Activated T-cell treated with anti-CD3 and anti-CD28 coated beads, Interleukin-2, amount 50 U/mL, for 4 hours (primary cell): ENCODE measurements at regions not wholly inside any gene's neighbourhood (a gene's known extent, or its start where the extent isn't known, plus 50 kb on each side); places are given as distances from the start of the nearest gene placed in this dataset.

Experiments
- ATAC-seq, 2 donors: fragments of 200-7000 bp; cut with Tn5 transposase; one replicate each; pipeline ENCODE4 v1.10.0; 2021
- DNase-seq: peaks from one replicate; pipeline ENCODE4 v3.0.0-alpha.2; 2020
- H3K27me3 Mint-ChIP-seq: one replicate; pipeline ENCODE4 v1.8.0; 2021; ENCODE audit warnings: low read depth, mixed read lengths
- H3K36me3 Mint-ChIP-seq: one replicate; pipeline ENCODE4 v1.8.0; 2022; ENCODE audit warnings: mixed read lengths; ENCODE audit not compliant: insufficient read depth
- H3K4me1 Mint-ChIP-seq: one replicate; pipeline ENCODE4 v1.8.0; 2021; ENCODE audit warnings: low read depth, mixed read lengths
- H3K4me3 Mint-ChIP-seq: one replicate; pipeline ENCODE4 v1.8.0; 2021; ENCODE audit warnings: mild to moderate bottlenecking, moderate library complexity, mixed read lengths
- H3K9me3 Mint-ChIP-seq: one replicate; pipeline ENCODE4 v1.8.0; 2021; ENCODE audit warnings: mixed read lengths

DNA sequence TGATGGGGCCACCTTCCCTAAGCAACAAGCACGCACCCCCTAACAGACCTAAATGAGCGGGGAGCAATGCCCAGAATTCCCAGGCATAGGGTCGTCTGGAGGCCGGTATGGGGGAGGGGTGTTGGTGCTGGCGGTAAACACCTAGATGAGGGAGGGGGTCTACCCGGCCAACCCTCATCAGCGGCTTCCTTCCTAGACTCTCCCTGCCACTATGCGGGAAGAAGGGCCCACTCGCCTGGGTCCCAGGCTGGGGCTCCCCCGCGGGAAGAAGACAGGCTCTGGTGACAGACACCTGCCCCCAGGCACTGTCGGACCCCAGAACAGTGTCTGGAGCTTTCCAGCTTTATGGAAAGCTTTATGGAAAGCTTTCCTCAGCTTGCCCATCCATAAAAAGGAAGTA is 519.0 kb upstream of the SEMA6A start:
- Mint-ChIP-seq H3K27me3 (no peaks in the 10 kb centered on the region), H3K4me1 (no peaks in the 10 kb centered on the region), H3K9me3 (no peaks in the 10 kb centered on the region), H3K4me3 (no peak overlapping the region), H3K36me3 (no peaks in the 10 kb centered on the region)
- no peak for DNase-seq
- no peak for ATAC-seq

DNA sequence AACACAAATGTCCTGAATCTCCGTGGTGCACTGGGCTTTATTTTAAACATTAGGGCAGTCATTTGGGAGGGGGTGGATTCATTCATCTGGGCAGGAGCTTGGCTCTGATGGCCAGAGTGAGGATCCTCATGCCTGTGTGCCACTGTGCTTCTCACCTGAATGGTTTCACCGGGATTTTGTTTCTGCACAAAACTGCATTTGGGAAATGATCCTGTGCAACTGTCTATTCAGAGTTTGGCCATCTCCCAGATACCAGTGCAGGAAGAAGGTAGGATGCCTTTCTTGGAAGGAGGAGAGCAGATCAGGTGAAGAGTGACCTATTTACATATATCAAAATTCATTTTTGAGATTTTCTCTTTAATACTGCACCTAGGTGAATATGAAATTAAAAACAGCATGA is 514.4 kb upstream of the SEMA6A start:
- DNase-seq (no peak), ATAC-seq (no peak)
- Mint-ChIP-seq H3K9me3 (no peaks in the 10 kb centered on the region), H3K4me3 (no peak overlapping the region), H3K4me1 (no peaks in the 10 kb centered on the region), H3K27me3 (no peaks in the 10 kb centered on the region), H3K36me3 (no peaks in the 10 kb centered on the region)

DNA sequence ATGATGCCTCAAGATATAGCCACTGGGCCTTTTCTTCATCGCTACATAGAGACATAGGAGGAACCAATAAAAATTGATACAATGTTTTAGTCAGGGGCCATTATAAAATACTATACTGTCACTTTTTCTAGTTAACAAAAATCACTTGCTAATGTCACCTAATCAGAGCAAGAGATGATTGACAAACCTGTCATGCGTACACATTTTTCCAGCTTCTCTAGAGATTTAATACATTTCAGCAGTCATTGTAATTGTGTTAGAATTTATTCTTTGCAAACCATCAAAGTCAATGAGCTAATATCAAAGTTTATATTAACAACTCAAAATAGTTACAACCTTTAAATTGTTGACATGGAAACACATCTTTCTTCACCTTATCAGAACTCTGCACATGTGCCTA is 513.6 kb upstream of the SEMA6A start:
- Mint-ChIP-seq H3K4me1 (no peaks in the 10 kb centered on the region), H3K4me3 (no peak overlapping the region), H3K36me3 (no peaks in the 10 kb centered on the region), H3K9me3 (no peaks in the 10 kb centered on the region), H3K27me3 (no peaks in the 10 kb centered on the region)
- no peak for ATAC-seq
- no peak for DNase-seq

DNA sequence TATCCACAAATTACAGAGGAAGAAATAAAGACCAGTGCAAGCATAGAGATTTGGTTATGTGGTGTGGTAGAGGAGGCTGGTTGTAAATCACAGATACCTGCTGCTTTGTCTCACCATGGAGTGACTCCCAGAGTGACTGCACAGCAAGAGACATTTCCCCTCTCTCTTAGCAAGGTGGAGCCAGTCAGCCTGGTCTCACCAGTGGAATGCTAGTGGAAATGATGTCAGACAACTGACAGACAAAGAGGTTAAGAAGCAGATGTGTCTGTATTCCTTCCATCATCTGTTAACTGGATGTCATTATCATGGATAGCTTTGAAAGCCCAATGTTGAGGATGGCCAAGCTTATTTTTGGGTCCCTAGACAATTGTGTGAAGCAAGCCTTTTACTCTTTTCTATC is 509.4 kb upstream of the SEMA6A start:
- DNase-seq, result no peak
- Mint-ChIP-seq H3K4me1 (no peaks in the 10 kb centered on the region), H3K27me3 (no peaks in the 10 kb centered on the region), H3K9me3 (no peaks in the 10 kb centered on the region), H3K4me3 (no peak overlapping the region), H3K36me3 (no peaks in the 10 kb centered on the region)
- ATAC-seq, result no peak

DNA sequence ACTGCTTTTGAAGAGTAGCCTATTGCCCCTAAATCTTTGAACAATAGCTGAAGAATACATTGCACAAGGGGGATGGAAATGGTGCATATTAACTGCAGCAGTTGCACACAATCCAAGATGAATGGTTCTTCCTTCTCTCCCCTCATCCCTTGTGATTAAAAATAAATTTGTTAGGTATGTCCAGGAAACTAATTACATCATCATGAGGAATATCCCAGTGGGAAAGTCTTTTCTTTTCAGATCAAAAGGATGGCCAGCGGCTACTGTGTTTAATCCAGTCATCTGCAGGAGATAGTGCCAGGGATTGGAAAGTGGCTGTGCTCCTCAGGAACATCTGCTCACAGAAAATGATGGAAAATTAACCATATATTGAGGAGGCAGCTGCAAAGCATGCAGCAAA is 508.4 kb upstream of the SEMA6A start:
- H3K27me3 Mint-ChIP-seq, result no peaks in the 10 kb centered on the region
- DNase-seq (no peak), ATAC-seq (no peak)
- H3K4me3 Mint-ChIP-seq, result no peak overlapping the region
- no peaks in the 10 kb centered on the region for H3K9me3 Mint-ChIP-seq
- no peaks in the 10 kb centered on the region for H3K36me3 Mint-ChIP-seq
- no peaks in the 10 kb centered on the region for H3K4me1 Mint-ChIP-seq

DNA sequence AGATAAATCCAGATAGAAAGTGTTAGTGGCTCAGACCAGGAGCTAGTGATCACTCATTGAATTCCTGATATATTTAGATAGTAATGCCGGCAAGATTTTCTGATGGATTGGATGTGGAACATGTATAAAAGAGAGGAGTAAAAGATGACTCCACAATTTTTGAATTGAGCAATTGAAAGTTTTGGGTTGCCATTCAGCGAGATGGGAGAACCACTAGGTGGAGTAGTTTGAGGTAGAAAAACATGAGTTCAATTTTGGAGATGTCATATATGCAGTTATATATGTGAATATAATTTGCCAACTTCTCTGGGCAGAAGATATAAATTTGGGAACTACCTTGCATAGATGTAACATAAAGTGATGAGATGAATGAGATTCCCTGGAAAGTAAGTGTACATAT is 502.5 kb upstream of the SEMA6A start:
- H3K27me3 Mint-ChIP-seq, result no peaks in the 10 kb centered on the region
- no peaks in the 10 kb centered on the region for H3K36me3 Mint-ChIP-seq

DNA sequence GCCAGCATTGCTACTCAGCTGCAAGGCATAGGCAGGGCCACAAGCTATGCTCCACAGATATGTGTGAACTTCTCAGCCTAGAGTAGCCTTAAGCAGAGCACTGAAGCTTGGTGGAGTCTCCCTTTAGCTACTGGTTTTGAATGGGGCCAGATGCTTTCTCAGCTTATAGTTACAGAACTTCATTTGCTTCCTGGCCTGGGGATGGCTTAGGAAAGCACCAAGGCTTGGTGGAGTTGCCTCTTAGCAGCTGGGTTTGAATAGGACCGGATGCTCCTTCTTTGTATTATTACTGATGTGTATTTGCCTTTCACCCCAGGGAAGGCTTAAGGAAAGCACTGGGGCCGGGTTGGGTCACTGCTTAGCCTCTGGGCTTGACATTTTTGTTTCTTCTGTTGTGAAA is 497.8 kb upstream of the SEMA6A start:
- peaks cover 12% of the 10 kb centered on the region for H3K9me3 Mint-ChIP-seq
- no peaks in the 10 kb centered on the region for H3K36me3 Mint-ChIP-seq
- H3K4me1 Mint-ChIP-seq, result no peaks in the 10 kb centered on the region
- H3K4me3 Mint-ChIP-seq, result no peak overlapping the region
- no peaks in the 10 kb centered on the region for H3K27me3 Mint-ChIP-seq
- ATAC-seq (no peak), DNase-seq (no peak)

More for the DNA sequence above, 502.5 kb upstream of the SEMA6A start:
- Mint-ChIP-seq H3K4me1 (no peaks in the 10 kb centered on the region), H3K9me3 (peaks cover under 1% of the 10 kb centered on the region), H3K4me3 (no peak overlapping the region)
- no peak for ATAC-seq
- no peak for DNase-seq

DNA sequence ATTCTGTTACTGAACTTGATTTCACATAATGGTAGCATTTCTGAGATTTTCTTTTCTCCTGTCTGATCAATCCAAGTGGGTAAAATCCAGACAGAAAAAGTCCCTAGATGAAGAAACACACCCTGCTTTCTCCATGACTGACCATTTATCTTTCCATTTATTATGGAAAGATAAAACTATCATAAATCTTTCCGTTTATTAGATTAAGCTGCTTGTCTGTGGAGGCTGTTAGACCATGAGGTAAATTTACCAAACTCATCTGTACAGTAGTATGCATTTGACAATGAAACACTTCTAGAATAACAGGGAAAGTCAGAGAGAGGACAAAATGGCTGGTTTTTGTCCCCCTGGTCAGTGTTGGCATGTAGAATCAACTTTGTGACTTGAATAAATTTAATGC is 491.2 kb upstream of the SEMA6A start:
- H3K4me3 Mint-ChIP-seq, result no peak overlapping the region
- H3K27me3 Mint-ChIP-seq, result no peaks in the 10 kb centered on the region
- DNase-seq (no peak), ATAC-seq (no peak)
- H3K4me1 Mint-ChIP-seq, result no peaks in the 10 kb centered on the region
- H3K9me3 Mint-ChIP-seq, result no peaks in the 10 kb centered on the region
- no peaks in the 10 kb centered on the region for H3K36me3 Mint-ChIP-seq

DNA sequence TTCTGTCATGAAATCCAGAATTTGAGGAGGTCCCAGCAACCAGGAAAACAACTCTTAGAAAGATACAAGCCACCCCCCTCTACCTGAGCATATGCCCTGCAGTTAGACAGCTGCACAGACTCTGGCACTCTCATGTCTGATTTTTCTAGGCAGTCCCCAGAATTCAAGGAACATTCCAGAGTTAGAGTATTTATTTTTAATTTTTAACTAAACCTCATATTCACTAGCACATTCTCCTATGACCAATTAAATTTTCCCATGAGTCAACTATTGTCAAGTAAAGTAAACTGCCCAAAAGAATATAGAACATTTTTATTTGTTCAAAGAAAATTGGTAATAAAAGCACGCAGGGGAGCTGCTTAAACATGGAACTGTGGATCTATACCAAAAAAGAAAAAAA is 490.5 kb upstream of the SEMA6A start:
- H3K27me3 Mint-ChIP-seq, result no peaks in the 10 kb centered on the region
- H3K36me3 Mint-ChIP-seq, result no peaks in the 10 kb centered on the region
- no peak for ATAC-seq

DNA sequence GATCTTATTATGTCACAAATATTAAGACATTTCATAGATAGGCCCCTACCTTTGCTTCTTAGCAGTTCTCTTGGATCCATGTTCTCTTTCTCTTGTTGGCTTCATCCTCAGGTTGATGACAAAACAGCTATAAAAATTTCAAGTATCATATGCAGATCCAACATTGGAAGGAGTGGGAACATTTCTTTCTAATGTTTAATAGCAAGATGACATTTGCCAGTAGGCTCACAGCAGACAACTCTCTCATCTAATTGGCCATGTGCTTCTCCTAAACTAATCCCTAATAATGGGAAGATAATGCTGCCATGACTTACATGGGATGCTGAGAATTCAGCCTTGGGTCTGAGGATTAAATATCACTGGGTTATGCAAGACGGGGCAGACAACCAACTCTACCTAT is 485.5 kb upstream of the SEMA6A start:
- Mint-ChIP-seq H3K36me3 (no peaks in the 10 kb centered on the region), H3K4me3 (no peak overlapping the region), H3K9me3 (no peaks in the 10 kb centered on the region), H3K27me3 (no peaks in the 10 kb centered on the region), H3K4me1 (no peaks in the 10 kb centered on the region)
- ATAC-seq (no peak), DNase-seq (no peak)

More for the DNA sequence above, 490.5 kb upstream of the SEMA6A start:
- Mint-ChIP-seq H3K4me3 (no peak overlapping the region), H3K4me1 (no peaks in the 10 kb centered on the region), H3K9me3 (no peaks in the 10 kb centered on the region)
- no peak for DNase-seq

DNA sequence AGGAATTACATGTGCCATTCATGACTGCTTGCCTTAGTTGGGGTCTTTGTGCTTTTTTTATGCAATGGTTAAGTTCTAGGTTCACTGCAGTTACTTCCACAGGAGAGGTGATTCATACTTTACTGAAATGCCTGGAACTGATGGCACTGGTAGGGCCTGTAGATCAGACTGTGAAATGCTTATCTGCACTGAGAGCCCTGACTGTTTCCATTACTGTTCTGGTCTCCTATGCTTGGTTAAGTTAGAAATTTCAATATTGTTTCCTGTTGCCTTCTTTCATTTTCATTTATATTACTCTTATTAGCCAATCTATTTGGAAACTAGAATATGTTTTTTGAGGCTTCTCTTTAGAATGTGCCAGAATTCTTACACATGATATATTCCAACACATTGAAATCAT is 484.1 kb upstream of the SEMA6A start:
- no peaks in the 10 kb centered on the region for H3K9me3 Mint-ChIP-seq
- no peaks in the 10 kb centered on the region for H3K36me3 Mint-ChIP-seq
- DNase-seq, result no peak
- no peak overlapping the region for H3K4me3 Mint-ChIP-seq
- no peaks in the 10 kb centered on the region for H3K27me3 Mint-ChIP-seq
- no peaks in the 10 kb centered on the region for H3K4me1 Mint-ChIP-seq
- no peak for ATAC-seq

DNA sequence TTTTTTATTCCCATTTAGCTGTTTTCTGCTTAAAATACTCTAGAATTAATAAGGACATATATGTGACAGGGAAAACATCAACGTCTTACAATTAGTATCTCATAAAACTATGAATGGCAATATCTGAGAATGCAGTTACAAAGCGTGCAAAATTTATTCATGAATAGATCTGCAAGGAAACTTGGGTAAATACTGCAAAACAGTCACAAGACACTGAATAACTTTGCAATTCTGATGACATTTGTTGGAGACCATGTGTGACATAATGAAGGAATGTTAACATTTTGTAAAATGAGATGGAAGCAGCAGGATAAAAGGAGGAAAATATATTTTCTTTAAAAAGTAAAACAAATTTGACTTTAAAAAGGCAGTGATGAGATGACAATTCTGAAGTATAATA is 480.9 kb upstream of the SEMA6A start:
- Mint-ChIP-seq H3K27me3 (no peaks in the 10 kb centered on the region), H3K9me3 (no peaks in the 10 kb centered on the region), H3K36me3 (no peaks in the 10 kb centered on the region), H3K4me3 (no peak overlapping the region), H3K4me1 (no peaks in the 10 kb centered on the region)
- ATAC-seq (no peak), DNase-seq (no peak)

DNA sequence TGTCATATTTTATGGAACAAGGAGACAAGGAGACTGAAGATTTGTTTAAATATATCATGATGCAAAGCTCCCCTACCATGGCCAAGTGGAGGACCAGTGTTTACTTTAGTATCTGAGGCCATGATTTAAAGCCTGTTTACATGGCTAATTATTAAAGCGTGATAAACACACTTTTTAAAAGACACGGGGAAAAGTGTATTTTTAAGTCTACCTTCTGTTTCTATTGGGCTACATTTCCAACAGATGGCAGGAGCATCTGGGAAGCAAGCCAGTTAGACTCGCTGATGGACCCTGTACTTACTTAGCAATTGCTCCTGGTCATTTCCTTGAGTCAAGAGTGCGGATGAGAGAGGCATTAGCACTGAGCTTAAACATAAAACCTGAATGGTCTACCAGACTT is 480.3 kb upstream of the SEMA6A start:
- no peak overlapping the region for H3K4me3 Mint-ChIP-seq
- DNase-seq (no peak), ATAC-seq (no peak)
- no peaks in the 10 kb centered on the region for H3K4me1 Mint-ChIP-seq
- H3K27me3 Mint-ChIP-seq, result no peaks in the 10 kb centered on the region
- H3K36me3 Mint-ChIP-seq, result no peaks in the 10 kb centered on the region
- H3K9me3 Mint-ChIP-seq, result no peaks in the 10 kb centered on the region

DNA sequence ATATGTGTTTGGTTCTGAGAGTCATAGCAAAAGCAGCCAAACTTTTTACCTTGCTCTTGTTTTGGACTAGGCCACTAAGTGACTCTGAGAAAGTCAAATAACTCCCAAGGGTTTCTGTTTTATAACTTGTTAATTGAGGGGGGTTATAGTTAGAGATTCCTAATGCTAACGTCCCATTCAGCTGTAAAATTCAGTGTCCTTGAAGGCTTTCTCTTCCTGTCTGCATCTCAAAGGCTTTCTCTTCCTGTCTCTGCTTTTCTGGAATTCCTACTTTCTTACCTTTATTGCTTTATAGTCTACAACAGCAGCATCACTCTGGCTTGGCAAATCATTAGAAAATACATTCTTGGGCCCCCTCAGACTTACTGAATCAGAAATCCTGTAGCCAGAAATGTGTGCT is 479.5 kb upstream of the SEMA6A start:
- Mint-ChIP-seq H3K36me3 (no peaks in the 10 kb centered on the region), H3K27me3 (no peaks in the 10 kb centered on the region), H3K9me3 (peaks cover under 1% of the 10 kb centered on the region), H3K4me3 (no peak overlapping the region), H3K4me1 (no peaks in the 10 kb centered on the region)
- ATAC-seq (no peak), DNase-seq (no peak)

DNA sequence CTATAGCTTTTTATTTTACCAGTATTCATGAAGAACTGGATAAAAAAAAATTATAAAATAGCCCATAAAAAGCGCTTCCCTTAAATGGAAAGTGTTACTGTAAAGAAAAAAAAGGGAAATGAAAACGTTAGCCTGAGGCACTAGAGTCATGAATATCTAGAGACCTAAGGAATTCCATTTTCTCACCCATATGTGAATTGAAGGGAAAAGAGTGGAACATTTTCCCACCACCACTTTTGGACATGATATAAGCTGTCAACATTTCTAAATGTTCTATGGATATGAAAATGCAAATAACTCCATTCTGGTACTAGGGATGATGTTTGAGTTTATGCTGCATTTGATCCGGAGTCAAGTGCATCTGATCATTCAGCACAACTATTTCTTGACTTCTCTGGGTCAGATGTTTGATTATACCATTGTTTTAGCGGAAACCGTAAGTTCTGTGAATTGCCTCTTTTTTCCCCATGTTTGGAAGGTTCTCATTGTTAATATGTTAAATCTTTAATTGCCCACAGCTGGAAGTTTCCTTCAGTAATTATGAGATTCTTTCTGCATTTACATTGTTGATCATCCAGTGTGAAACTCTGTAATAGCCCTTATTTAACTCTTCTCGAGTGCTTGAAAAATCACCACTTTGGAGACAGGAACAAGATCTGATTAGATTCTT is 467.4 kb upstream of the SEMA6A start:
- ATAC-seq (no peak), DNase-seq (no peak)

DNA sequence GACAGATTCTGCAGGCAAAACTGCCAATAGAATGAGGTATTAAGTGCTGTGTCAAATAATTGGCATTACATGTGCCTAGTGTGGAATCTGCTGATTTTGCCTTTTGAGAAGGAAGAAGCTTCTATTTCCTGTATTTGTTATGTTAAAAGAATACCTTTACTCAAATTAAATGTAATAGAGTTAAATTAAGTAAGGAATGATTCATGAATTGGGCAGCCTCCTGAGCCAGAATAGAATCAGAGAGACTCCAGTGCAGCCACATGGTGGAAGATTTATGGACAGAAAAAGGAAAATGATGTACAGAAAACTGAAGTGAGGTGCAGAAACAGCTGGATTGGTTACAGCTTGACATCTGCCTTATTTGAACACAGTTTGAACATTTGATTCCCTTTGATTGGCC is 464.4 kb upstream of the SEMA6A start:
- DNase-seq (no peak), ATAC-seq (no peak)
- no peak overlapping the region for H3K4me3 Mint-ChIP-seq
- no peaks in the 10 kb centered on the region for H3K4me1 Mint-ChIP-seq
- no peaks in the 10 kb centered on the region for H3K36me3 Mint-ChIP-seq
- no peaks in the 10 kb centered on the region for H3K27me3 Mint-ChIP-seq
- H3K9me3 Mint-ChIP-seq, result no peaks in the 10 kb centered on the region

More for the DNA sequence above, 467.4 kb upstream of the SEMA6A start:
- Mint-ChIP-seq H3K4me3 (no peak overlapping the region), H3K4me1 (no peaks in the 10 kb centered on the region), H3K36me3 (no peaks in the 10 kb centered on the region), H3K9me3 (no peaks in the 10 kb centered on the region), H3K27me3 (no peaks in the 10 kb centered on the region)
